GM12892 (cell line): ENCODE measurements at regions not wholly inside any gene's neighbourhood (a gene's known extent, or its start where the extent isn't known, plus 50 kb on each side); places are given as distances from the start of the nearest gene placed in this dataset.

Experiments used
- POLR2A ChIP-seq: IDR thresholded peaks from 2 replicates; pipeline ENCODE4 v1.6.1; 2011; ENCODE audit warnings: low read depth, low read length, control low read depth
- POLR2AphosphoS5 ChIP-seq: IDR thresholded peaks from 2 replicates; pipeline ENCODE4 v1.6.1; 2011; ENCODE audit warnings: low read depth, low read length, control low read depth
- TAF1 ChIP-seq: IDR thresholded peaks from 2 replicates; pipeline ENCODE4 v1.6.1; 2011; ENCODE audit warnings: low read depth, mild to moderate bottlenecking, control low read depth, low read length, borderline replicate concordance

DNA sequence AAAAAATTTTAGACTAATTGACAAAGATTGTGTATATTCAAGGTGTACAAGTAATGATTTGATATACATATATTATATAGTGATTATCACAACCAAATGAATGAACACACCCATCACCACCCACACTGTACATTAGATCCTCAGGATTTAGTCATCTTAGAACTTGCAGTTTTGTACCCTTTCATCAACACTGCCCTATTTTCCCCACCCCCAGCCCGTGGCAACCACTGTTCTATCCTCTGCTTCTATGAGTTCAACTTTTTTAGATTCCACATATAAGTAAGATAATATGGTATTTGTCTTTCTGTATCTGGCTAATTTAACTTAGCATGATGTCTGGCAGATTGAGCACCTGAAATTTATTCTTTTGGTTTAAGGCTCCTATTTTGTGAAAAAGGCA lies 173.6 kb downstream of the IER5 start:
- TF ChIP-seq POLR2AphosphoS5 (no peak), TAF1 (no peak), POLR2A (no peak)
